ENCODE measurements at regions not wholly inside any gene's neighbourhood (a gene's known extent, or its start where the extent isn't known, plus 50 kb on each side); places are given as distances from the start of the nearest gene placed in this dataset.

DNA sequence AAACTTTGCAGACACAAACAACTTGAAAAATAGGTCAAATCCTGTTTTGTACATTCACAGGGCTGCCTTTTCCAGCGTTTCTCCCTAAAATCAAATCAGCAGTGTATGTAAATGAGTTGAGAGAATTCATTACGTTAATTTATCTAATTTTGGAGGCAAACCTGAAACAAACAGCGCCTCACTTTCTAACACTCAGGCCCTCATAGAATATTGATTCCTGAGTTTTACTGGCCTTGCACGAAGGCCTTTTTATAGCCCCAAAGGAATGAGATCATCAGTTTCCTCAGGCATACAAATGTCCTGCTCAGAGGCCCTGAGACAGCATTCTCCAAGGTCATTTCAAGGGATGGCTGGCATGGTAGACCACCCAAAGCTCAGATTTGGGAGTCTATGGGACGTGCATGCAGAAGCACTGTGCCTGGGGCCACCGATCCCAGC lies 131.7 kb upstream of the CHST15 start:
- no TSS peak for BruUV-seq (replicated peaks)
- TF ChIP-seq, protein P1, sequence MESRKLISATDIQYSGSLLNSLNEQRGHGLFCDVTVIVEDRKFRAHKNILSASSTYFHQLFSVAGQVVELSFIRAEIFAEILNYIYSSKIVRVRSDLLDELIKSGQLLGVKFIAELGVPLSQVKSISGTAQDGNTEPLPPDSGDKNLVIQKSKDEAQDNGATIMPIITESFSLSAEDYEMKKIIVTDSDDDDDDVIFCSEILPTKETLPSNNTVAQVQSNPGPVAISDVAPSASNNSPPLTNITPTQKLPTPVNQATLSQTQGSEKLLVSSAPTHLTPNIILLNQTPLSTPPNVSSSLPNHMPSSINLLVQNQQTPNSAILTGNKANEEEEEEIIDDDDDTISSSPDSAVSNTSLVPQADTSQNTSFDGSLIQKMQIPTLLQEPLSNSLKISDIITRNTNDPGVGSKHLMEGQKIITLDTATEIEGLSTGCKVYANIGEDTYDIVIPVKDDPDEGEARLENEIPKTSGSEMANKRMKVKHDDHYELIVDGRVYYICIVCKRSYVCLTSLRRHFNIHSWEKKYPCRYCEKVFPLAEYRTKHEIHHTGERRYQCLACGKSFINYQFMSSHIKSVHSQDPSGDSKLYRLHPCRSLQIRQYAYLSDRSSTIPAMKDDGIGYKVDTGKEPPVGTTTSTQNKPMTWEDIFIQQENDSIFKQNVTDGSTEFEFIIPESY (IDR thresholded peaks at IDR 0.05; ENCODE audit: extremely low read depth, insufficient replicate concordance, low read length), result no peak
- TF ChIP-seq SIN3A (IDR thresholded peaks at IDR 0.05; ENCODE audit: low read depth) (no peak), POLR2AphosphoS5 (IDR thresholded peaks at IDR 0.05; ENCODE audit: low read depth, low read length) (no peak), REST (IDR thresholded peaks at IDR 0.05; ENCODE audit: low read depth) (no peak), ZNF274 (IDR thresholded peaks at IDR 0.05; ENCODE audit: low read depth, low read length) (no peak), ELF1 (IDR thresholded peaks at IDR 0.05; ENCODE audit: borderline replicate concordance, low read depth) (no peak), MAX (IDR thresholded peaks at IDR 0.05) (no peak), ZFX (IDR thresholded peaks at IDR 0.05) (no peak), EGR1 (IDR thresholded peaks at IDR 0.05; ENCODE audit: low read depth) (no peak), JUND (IDR thresholded peaks at IDR 0.05) (no peak), POLR2A (IDR thresholded peaks at IDR 0.05; ENCODE audit: borderline replicate concordance, extremely low read depth, insufficient read depth, insufficient read length) (no peak), CBX3 (IDR thresholded peaks at IDR 0.05; ENCODE audit: low read depth) (no peak), SRF (IDR thresholded peaks at IDR 0.05; ENCODE audit: low read depth) (no peak), EZH2 (IDR thresholded peaks at IDR 0.05) (no peak), RAD21 (IDR thresholded peaks at IDR 0.05; ENCODE audit: low read depth) (no peak)
- Histone ChIP-seq H3K27me3 (ENCODE audit: insufficient read depth, low read length) (no peaks in the 10 kb centered on the region), H3K9me2 (ENCODE audit: insufficient read depth) (no peaks in the 10 kb centered on the region), H2AFZ (ENCODE audit: low read depth, low read length, poor library complexity, severe bottlenecking) (no peak overlapping the region), H4K20me1 (ENCODE audit: insufficient read depth) (no peaks in the 10 kb centered on the region), H3K9ac (ENCODE audit: low read length) (no peak overlapping the region), H3K36me3 (ENCODE audit: control insufficient read depth in 1 of 2, insufficient read depth in 2 of 2, low read length in 2 of 2) (no peaks in the 10 kb centered on the region), H3K9me3 (ENCODE audit: control insufficient read depth in 1 of 2, insufficient read depth in 1 of 2, low read depth in 1 of 2, low read length in 2 of 2) (peaks cover 14 to 43% of the 10 kb centered on the region in 2 experiments; a peak in 2 of 4 replicates), H3K4me1 (ENCODE audit: control insufficient read depth in 1 of 2, insufficient read depth in 2 of 2, low read length in 2 of 2) (no peaks in the 10 kb centered on the region), H3K4me3 (replicated peaks in 1 of 2; ENCODE audit: low read depth in 1 of 2, low read length in 2 of 2) (no peak overlapping the region), H3K27ac (ENCODE audit: low read depth, low read length) (no peak overlapping the region), H3K4me2 (ENCODE audit: low read length) (no peak overlapping the region), H3K79me2 (ENCODE audit: insufficient read depth, low read length) (no peaks in the 10 kb centered on the region)
- ATAC-seq (no peak), DNase-seq (ENCODE audit: low read depth, low spot score) (no peak)
- RAD21 ChIA-PET (ENCODE audit: low non-redundant PET in 1 of 2, low total read pairs in 2 of 2, uncharacterized antibody in 2 of 2, unreplicated experiment in 2 of 2), result no interaction called here
- POLR2A ChIA-PET, result no interaction called here
- CTCF ChIA-PET, result no interaction called here
- intact Hi-C loops (cut with micrococcal nuclease), result no loop called here
